ENCODE measurements at regions not wholly inside any gene's neighbourhood (a gene's known extent, or its start where the extent isn't known, plus 50 kb on each side); places are given as distances from the start of the nearest gene placed in this dataset.
"Not testable (repeated sequence)": the region's sequence is repeated elsewhere in the genome, so short reads cannot be mapped to it uniquely, and the experiment has no call there.

DNA sequence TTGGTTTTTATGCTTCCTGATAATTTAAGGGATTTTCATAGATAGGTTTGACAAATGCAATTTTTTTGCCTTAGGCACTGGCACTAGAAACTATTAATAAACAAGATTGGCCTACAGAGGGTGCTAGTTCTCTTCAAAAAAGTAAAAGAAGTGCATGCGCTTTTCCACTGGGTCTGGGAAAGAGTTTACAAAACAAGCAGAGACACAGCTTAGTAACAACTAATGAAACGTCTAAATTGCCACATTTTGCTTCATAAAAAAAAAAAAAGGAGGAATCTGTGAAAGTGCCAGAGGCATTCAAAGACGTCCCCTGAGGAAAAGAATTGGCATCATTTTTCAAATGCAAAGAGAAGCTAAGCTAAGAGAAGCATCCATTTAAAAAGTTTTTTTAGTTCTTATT, 58.3 kb upstream of the EEA1 start:
- CTCF ChIA-PET = interaction anchor here (0.6 to 2.2 kb wide), 18 partner anchors 10 to 1114 kb away, joined by 3 to 11 read pairs (median 4); partner anchors contain the start of gene MRPL42
- POLR2A ChIA-PET = no interaction called here

DNA sequence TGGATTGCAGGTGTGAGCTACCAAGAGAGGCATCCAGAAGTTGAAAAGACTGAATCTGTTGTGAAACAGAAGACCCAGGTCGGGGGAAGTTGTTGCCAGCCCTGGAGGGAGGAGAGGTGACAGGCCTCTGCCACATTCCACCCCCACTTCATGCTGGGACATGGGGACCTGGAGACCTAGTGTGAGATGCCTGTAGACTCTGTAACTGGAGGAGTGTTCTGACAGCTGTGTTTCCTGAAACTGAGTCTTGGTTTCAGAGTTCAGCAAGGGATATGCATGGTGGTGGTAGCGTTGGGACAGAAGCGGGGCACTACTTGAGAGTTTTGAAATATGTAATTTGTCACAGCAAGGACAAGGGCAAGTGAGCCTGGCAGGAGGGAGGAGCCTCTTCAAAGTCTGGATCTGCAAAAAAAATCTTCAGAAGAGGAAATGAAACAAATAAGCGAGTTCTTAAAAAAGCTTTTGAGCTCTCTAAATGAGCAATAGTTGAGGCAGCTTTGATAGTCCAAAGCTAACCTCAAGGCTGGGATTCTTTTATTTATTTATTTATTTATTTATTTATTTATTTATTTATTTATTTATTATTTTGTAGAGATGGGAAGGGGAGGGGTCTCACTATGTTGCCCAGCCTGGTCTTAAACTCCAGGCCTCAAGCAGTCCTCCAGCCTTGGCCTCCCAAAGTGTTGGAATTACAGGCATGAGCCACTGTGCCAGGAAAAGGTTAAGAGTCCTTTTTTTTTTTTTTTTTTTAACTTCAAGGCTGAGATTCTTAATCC, 58.9 kb upstream of the EEA1 start:
- ChIA-PET POLR2A (no interaction called here), CTCF (interaction anchor here (0.6 to 2.2 kb wide), 16 partner anchors 9 to 1113 kb away, joined by 3 to 11 read pairs (median 4); partner anchors contain the start of gene MRPL42)

DNA sequence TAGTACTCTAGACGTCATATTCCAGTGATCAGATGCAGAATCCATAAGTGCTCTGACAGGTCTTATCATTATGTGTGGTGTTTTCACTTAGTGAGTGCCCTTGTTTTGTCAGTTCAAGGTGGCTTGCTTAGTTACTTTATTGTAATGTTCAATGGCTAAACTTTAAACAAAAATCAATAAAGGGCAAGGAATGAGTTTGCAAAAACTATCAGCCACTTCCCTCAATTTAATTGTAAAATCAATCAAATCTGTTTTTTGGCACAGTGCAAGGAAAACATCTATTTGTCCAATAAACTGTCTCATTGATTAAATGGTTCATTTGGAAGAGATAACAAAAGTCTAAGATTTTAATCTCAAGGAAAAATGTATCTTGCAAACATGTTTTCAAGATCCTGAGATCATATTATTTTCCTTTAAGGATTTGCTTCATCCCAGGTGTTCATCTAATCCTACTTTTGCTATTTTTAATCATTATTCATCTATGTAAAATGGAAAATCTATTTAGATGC, 59.6 kb upstream of the EEA1 start:
- POLR2A ChIA-PET = no interaction called here

GRCh38 chr12:92989715-92990484, 60.8 kb upstream of the EEA1 start:
- CTCF ChIA-PET = interaction anchor here (0.7 to 1.3 kb wide), 2 partner anchors 407 to 432 kb away, joined by 3 to 4 read pairs; no protein-coding TSS in a partner anchor

More for the DNA sequence above, 59.6 kb upstream of the EEA1 start:
- CTCF ChIA-PET = interaction anchor here (1.2 to 2.0 kb wide), 4 partner anchors 11 to 426 kb away, joined by 3 to 8 read pairs (median 4); no protein-coding TSS in a partner anchor

DNA sequence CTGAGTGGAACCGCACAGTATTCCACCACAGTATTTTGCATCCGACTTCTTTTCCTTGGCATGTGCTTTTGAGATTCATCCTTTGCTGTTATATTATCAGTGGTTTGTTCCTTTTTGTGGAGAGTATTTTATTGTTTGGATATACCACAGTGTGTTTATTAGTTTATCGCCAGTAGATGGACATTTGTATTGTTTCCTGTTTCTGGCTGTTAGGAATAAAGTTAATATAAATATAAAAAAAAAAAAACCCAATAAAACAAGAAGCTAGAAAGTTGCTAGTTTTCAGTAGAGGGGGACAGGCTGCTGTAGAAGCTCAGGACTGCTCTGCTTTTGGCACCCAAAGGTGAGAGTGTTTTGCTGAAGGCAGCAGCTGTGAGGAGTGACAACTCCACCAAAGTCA, 62.0 kb upstream of the EEA1 start:
- POLR2A ChIA-PET = interaction anchor here (0.6 kb wide), 1 partner anchor 586 kb away, joined by 6 read pairs; no protein-coding TSS in a partner anchor
- CTCF ChIA-PET = interaction anchor here (0.6 to 0.9 kb wide), 2 partner anchors 406 to 776 kb away, joined by 3 read pairs; no protein-coding TSS in a partner anchor

More at GRCh38 chr12:92989715-92990484, 60.8 kb upstream of the EEA1 start:
- POLR2A ChIA-PET = interaction anchor here (0.5 to 0.9 kb wide), 3 partner anchors 60 to 506 kb away, joined by 3 read pairs; no protein-coding TSS in a partner anchor

DNA sequence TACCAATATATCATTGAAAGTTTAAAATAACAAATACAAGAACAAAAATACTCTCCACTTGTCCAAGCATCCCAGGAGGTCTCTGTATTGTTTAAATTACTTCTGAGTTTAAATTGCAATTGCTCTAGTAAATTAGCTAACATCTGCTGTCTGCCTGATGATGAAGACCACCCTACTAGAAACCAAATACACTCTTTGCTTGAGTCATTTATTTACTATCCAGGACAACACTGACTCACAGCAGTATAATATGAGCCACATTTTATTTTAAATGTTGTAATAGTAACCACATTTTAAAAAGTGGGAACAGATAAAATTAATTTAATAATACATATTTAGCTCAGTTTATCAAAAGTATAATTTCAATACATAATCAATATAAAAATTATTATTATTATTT, 62.9 kb upstream of the EEA1 start:
- POLR2A ChIA-PET = no interaction called here
- CTCF ChIA-PET = interaction anchor here (0.6 kb wide), 1 partner anchor 135 kb away, joined by 3 read pairs; no protein-coding TSS in a partner anchor

DNA sequence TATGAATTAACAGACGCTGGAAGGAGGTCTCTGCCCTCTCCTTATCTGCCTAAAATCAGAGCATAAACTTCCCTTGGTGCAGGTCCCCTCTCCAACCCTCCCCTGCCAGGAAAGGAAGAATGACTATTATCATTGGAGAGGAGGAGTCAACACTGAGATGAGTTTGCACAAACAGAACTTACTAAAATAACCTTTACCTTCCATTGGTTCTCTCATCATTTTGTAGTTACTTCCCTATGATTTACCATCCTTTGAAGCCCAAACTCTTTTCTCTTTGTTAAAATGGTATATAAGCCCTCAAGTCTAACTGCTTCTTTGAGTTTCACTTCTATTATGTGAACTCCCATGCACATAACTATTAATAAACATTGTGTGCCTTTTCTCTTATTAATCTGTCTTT, 64.2 kb upstream of the EEA1 start:
- ChIA-PET CTCF (interaction anchor here (1.2 kb wide), 1 partner anchor 15 kb away, joined by 4 read pairs; no protein-coding TSS in a partner anchor), POLR2A (no interaction called here)

DNA sequence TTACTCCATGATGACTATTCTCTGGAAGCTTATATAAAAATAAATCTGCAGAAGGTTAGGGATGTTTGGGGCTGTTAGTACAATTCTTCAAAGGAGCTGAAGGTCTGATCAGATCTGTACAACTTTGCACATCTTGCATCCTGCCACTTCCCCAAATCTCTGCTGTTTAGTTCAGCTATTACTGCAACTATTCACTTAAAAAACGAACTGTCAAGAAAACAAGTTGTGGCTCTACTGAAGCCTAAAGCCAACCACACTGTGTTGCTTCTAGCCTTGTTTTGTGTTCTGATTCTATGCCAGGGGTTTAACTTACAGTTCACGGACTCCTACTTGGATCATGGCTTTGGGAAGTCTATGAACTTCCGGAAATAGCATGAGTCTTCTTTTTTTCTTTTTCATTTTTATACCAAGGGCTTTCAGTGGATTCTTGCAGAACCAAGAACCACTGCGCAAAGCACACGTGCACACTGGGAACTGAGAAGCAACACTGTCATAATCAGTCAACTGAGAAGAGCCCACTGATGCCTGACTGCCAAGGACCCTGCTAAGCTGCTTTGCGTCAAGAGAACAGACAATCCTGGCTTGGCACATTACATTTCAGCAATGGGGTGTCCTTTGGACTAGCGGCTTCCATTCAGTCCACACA, 66.3 kb upstream of the EEA1 start:
- ChIA-PET POLR2A (interaction anchor here (0.6 kb wide), 1 partner anchor 72 kb away, joined by 5 read pairs; no protein-coding TSS in a partner anchor), CTCF (no interaction called here)

DNA sequence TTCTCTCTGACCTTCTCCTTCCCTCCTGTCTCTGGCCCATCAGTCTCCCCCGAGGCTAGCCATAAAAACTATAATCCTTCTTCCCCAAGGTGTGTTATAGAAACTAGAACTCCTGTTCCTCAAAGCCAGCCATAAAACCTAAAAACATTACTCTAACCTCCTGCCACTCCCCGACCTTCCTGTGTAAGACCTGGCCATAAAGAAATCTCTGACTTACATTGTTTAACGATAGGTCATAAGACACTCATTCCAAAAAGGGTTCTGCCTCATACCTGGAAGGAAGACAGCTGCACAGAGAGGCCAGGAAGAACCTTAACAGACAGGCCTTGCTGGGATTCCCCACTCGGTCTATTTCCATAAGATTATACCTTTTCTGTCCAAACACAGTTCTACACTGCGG, 70.9 kb upstream of the EEA1 start:
- ChIA-PET CTCF (no interaction called here), POLR2A (no interaction called here)

DNA sequence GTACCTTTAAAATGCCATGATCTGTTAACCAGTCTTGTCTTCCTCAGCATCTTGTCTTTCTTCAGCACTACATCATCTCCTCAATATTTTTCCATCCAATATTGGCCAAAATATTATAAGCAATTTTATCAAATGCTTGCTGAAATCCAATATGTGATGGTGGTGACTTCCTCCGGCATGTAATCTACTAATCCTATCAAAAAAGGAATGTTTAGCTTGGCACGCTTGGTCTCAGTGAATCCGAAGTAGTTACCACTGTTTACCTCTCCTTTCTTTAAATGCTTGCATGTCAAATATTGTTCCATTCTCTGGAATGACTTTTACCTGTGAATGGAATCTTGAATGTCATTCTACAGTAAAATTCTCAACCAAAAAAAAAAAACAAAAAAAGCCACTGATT, 72.3 kb upstream of the EEA1 start:
- POLR2A ChIA-PET = no interaction called here
- CTCF ChIA-PET = interaction anchor here (0.7 kb wide), 1 partner anchor 18 kb away, joined by 3 read pairs; no protein-coding TSS in a partner anchor

GRCh38 chr12:93002293-93003054, 73.4 kb upstream of the EEA1 start:
- POLR2A ChIA-PET = no interaction called here
- CTCF ChIA-PET = interaction anchor here (0.7 to 1.0 kb wide), 2 partner anchors 13 to 17 kb away, joined by 3 to 5 read pairs; no protein-coding TSS in a partner anchor

DNA sequence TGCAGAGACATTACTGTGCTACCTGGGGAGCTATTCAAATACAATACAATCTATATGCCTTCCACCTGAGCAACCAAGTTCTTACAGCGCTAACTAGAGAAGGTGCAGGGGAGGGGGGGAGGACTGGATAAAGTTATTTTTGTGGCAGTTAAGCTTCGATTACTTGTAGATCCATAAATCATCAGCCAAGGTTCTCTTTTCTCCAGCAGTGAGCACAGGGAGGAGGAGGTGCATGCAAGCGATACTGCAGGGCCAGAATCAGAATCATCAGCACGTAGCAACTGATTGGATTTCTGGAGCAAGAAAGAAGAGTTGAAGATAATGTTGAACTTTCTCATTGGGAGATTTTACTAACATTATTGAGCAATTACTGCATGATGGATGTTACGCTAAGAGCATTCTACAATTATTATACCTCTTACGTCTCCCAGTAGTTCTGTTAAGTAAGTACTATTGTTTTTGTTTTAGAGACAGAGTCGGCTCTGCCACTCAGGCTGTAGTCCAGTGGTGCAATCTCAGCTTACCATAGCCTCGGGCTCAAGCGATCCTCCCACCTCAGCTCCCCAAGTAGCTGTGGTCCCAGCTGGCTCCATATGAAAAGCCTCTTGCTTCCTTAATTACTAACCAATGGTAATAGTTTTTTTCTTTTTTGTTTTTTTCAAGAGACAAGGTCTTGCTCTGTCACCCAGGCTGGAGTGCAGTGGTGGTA, 74.6 kb upstream of the EEA1 start:
- ChIA-PET POLR2A (no interaction called here), CTCF (no interaction called here)

DNA sequence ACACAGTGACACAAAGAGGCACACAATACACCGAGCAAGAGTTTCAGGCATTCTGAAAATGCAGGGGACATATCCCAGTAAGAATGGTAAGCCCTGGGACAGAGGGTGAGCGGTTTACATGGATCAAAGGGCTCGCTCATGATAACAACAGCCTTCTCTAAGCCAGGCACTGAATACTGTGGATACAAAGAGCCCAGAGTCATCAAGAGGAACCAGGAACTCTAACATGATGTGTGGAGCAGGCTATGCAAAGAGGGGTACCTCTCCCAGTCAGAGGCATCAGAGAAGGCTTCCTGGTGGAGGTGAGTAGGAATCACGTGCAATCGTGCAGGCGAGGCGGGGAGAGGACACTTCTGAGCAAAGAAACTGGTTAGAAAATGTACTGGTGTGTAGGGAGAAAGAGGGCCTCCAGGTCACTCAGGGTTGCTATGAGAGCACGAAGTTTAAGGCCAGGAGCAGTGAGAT, 76.9 kb upstream of the EEA1 start:
- POLR2A ChIA-PET = no interaction called here

DNA sequence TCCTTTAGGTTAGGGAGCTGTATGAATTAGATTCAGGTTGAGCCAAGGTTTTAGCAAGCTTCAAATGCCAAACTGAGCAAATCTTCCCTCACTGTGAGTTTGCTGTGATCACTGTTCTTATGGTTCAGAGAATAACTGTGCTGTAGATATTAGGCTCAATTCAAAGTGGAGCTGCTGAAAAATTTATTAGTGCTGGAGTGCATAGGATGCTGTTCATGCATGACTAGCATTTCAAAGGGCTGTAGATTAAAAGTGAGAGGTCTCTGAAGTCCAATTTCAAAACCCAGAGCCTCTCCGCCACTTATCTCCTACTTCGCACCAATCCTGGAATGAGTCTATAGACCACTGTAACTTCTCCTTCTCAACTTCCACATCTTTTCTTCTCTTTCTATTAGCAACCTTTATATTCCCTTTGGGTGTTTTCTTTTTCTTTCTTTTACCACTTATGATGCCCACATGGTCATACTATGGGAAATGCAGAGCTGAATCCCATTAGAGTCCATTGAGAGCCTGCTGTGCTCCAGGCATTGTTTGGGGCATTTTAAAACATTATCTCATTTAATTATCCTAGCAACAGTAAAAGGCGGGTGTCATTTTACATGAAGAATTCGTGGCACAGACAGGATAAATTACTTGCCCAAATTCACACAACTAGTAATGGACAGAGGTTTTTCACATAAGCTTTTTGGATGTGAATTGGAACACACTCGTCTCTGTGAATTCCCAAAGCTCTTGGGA, 77.5 kb upstream of the EEA1 start:
- CTCF ChIA-PET = no interaction called here
- POLR2A ChIA-PET = no interaction called here

More for the DNA sequence above, 76.9 kb upstream of the EEA1 start:
- CTCF ChIA-PET = no interaction called here

GRCh38 chr12:93007544-93007943, 78.4 kb upstream of the EEA1 start:
- POLR2A ChIA-PET = no interaction called here
- CTCF ChIA-PET = interaction anchor here (2.1 kb wide), 1 partner anchor 14 kb away, joined by 4 read pairs; no protein-coding TSS in a partner anchor

DNA sequence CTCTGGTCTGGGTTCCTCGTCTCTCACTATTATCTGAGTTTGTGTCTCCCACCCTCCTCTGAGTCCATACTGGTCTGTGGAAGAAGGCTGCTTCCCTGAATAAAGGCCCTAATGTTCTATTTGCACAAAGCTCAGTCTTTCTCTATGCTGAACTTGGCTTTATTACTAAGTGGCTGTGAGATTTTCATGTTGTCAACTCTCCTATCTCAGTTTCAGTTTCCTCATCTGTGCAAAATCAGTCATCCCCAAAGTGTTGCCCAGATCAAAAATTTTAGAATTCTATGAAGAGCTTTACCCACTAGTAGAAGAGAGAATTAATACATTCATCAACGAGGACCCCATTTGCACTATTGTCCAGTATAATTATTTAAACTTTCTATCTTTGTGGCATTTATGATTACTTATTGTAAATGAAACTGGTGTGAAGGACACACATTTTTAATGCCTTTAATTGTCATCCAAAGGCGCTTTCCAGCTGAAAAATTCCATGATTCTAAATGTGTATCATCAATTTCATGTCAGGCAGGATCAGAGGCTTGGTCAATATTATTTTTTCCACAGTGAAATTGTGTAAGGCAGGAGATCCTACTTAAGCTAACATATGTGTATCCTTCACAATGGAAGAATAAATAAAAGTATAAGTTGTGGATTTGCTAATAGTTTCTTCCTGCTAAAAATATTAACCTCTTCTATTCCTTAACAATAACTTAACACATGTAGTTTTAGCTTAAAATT, 79.1 kb upstream of the EEA1 start:
- ChIA-PET CTCF (interaction anchor here (1.1 to 2.1 kb wide), 2 partner anchors 15 to 389 kb away, joined by 4 to 5 read pairs; no protein-coding TSS in a partner anchor), POLR2A (no interaction called here)

- POLR2A ChIA-PET = not testable (repeated sequence)
- CTCF ChIA-PET = interaction anchor here (1.1 to 2.1 kb wide), 2 partner anchors 15 to 388 kb away, joined by 4 to 5 read pairs; no protein-coding TSS in a partner anchor
These were observed 79.8 kb upstream of the EEA1 start for GRCh38 chr12:93008880-93009279.
